ENCODE measurements at regions not wholly inside any gene's neighbourhood (a gene's known extent, or its start where the extent isn't known, plus 50 kb on each side); places are given as distances from the start of the nearest gene placed in this dataset.

GRCh38 chr9:73980754-73981153 is 516.4 kb upstream of the RORB start:
- H3K4me3 ChIP-seq, result no peak overlapping the region
- no peak for TF ChIP-seq CTCF (IDR thresholded peaks at IDR 0.05)
- no peaks in the 10 kb centered on the region for H3K4me1 ChIP-seq
- ATAC-seq (no peak), DNase-seq (no peak), FAIRE-seq (no peak)
- H3K9me3 ChIP-seq, result peaks cover 0 to 3% (median 0%) of the 10 kb centered on the region in 4 donors
- intact Hi-C loops (cut with DNase I), result no loop called here
- no peaks in the 10 kb centered on the region for H3K27me3 ChIP-seq
- H3K27ac ChIP-seq, result no peak overlapping the region
- no peaks in the 10 kb centered on the region for H3K36me3 ChIP-seq

- intact Hi-C loops (cut with DNase I), result no loop called here
- WGBS, 2 donors, result 57 to 67% methylated on average over 4 of the region's 4 CpGs
Measured at GRCh38 chr9:73981405-73981804, 515.7 kb upstream of the RORB start.

DNA sequence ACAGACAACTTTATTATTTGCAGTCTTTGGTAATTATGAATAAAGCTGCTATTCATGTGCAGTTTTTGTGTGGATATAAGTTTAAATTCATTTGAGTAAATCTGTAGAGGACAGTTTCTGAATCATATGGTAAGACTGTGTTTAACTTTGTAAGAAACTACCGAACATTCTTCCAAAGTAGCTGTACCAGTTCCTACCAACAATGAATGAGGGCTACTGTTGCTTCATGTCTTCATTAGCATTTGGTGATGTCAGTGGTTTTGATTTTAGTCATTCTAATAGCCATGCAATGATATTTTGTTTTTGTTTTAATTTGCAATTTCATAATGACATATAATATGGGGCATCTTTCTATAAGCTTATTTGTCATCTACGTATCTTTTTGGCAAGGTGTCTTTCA is 501.3 kb upstream of the RORB start:
- Histone ChIP-seq H3K4me3 (no peak overlapping the region), H3K36me3 (no peaks in the 10 kb centered on the region), H3K27ac (no peak overlapping the region), H3K4me1 (no peaks in the 10 kb centered on the region), H3K27me3 (no peaks in the 10 kb centered on the region), H3K9me3 (no peaks in the 10 kb centered on the region)
- WGBS, 2 donors, result 64 to 84% methylated on average over 2 of the region's 2 CpGs
- ATAC-seq, result no peak
- no peak for DNase-seq
- intact Hi-C loops (cut with DNase I), result no loop called here
- TF ChIP-seq CTCF (IDR thresholded peaks at IDR 0.05), result no peak
- no peak for FAIRE-seq

More at GRCh38 chr9:73981405-73981804, 515.7 kb upstream of the RORB start:
- H3K4me3 ChIP-seq, result no peak overlapping the region
- peaks cover 0 to 3% (median 0%) of the 10 kb centered on the region in 4 donors for H3K9me3 ChIP-seq
- no peaks in the 10 kb centered on the region for H3K36me3 ChIP-seq
- no peaks in the 10 kb centered on the region for H3K27me3 ChIP-seq
- H3K4me1 ChIP-seq, result no peaks in the 10 kb centered on the region
- TF ChIP-seq CTCF (IDR thresholded peaks at IDR 0.05), result no peak
- FAIRE-seq (no peak), ATAC-seq (no peak), DNase-seq (no peak)
- H3K27ac ChIP-seq, result no peak overlapping the region

DNA sequence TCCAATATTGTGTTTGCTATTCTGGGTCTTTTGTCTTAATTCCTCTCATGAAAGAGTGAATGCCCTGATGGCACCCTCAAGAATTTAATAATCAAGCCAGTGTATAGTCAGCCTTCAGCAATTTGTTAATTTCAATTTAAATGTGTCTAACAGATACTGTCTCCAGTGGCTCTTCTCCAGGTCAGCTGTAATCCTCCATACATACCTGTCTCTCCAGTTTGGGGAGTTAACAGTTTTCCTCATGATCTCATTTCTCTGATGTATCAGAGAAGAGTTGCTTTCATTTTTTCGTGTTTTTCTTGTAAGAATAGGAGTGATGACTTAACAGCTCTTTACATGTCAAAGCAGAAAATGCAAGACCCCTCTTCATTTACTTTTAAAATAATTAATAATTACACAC is 500.3 kb upstream of the RORB start:
- DNase-seq (no peak), ATAC-seq (no peak), FAIRE-seq (no peak)
- Histone ChIP-seq H3K4me3 (no peak overlapping the region), H3K27ac (no peak overlapping the region), H3K27me3 (no peaks in the 10 kb centered on the region), H3K9me3 (no peaks in the 10 kb centered on the region), H3K4me1 (no peaks in the 10 kb centered on the region), H3K36me3 (no peaks in the 10 kb centered on the region)
- intact Hi-C loops (cut with DNase I), result no loop called here
- 38% methylated on average over 1 of the region's 1 CpG for WGBS, 2 donors
- no peak for TF ChIP-seq CTCF (IDR thresholded peaks at IDR 0.05)

- H3K9me3 ChIP-seq, result no peaks in the 10 kb centered on the region
- no peaks in the 10 kb centered on the region for H3K36me3 ChIP-seq
- no peak for DNase-seq
- no peaks in the 10 kb centered on the region for H3K27me3 ChIP-seq
- TF ChIP-seq CTCF (IDR thresholded peaks at IDR 0.05), result no peak
- no peak overlapping the region for H3K27ac ChIP-seq
- 19 to 21% methylated on average over 2 of the region's 2 CpGs for WGBS, 2 donors
- no peak for ATAC-seq
- no peak overlapping the region for H3K4me3 ChIP-seq
- H3K4me1 ChIP-seq, result no peaks in the 10 kb centered on the region
- no peak for FAIRE-seq
- intact Hi-C loops (cut with DNase I), result no loop called here
Measured at GRCh38 chr9:74001382-74001781, 495.8 kb upstream of the RORB start.
